Stimulated activated CD8-positive, alpha-beta memory T cell treated with anti-CD3 and anti-CD28 coated beads, Interleukin-15, amount 100 ng/mL, for 4 hours (primary cell): ENCODE measurements at regions not wholly inside any gene's neighbourhood (a gene's known extent, or its start where the extent isn't known, plus 50 kb on each side); places are given as distances from the start of the nearest gene placed in this dataset.
"Not testable (repeated sequence)": the region's sequence is repeated elsewhere in the genome, so short reads cannot be mapped to it uniquely, and the experiment has no call there.

Experiments used
- DNase-seq, 2 donors: peaks; one replicate each; pipeline ENCODE4 v3.0.0-alpha.2; 2020; ENCODE audit warnings: low read depth in 2 of 2

- no peak for DNase-seq
Measured at GRCh38 chr21:28135646-28136045, 857.0 kb downstream of the LTN1 start.

- no peak for DNase-seq
Measured at GRCh38 chr21:28133116-28133515, 859.6 kb downstream of the LTN1 start.

- DNase-seq = no peak
Measured at GRCh38 chr21:28132713-28133112, 860.0 kb downstream of the LTN1 start.

- DNase-seq = no peak
Measured at GRCh38 chr21:28127175-28127785, 865.4 kb downstream of the LTN1 start.

GRCh38 chr21:28126521-28127174, 866.0 kb downstream of the LTN1 start:
- DNase-seq = no peak

- DNase-seq = no peak
Measured at GRCh38 chr21:28124541-28124940, 868.1 kb downstream of the LTN1 start.

- no peak for DNase-seq
Measured at GRCh38 chr21:28118570-28118969, 874.1 kb downstream of the LTN1 start.

GRCh38 chr21:28114986-28115385, 877.7 kb downstream of the LTN1 start:
- DNase-seq = not testable (repeated sequence)

- DNase-seq = no peak
Measured at GRCh38 chr21:28113718-28114117, 879.0 kb downstream of the LTN1 start.

GRCh38 chr21:28112511-28112910, 880.2 kb downstream of the LTN1 start:
- no peak for DNase-seq

GRCh38 chr21:28111151-28111619, 881.5 kb downstream of the LTN1 start:
- DNase-seq = no peak

GRCh38 chr21:28110716-28111115, 882.0 kb downstream of the LTN1 start:
- DNase-seq = no peak

- DNase-seq = no peak
Measured at GRCh38 chr21:28110074-28110473, 882.6 kb downstream of the LTN1 start.

GRCh38 chr21:28106370-28106890, 886.2 kb downstream of the LTN1 start:
- no peak for DNase-seq

GRCh38 chr21:28104346-28104745, 888.3 kb downstream of the LTN1 start:
- DNase-seq = no peak

- DNase-seq = no peak
Measured at GRCh38 chr21:28100366-28100765, 892.3 kb downstream of the LTN1 start.

- DNase-seq = no peak
Measured at GRCh38 chr21:28099001-28099705, 893.5 kb downstream of the LTN1 start.

GRCh38 chr21:28091466-28091865, 901.2 kb downstream of the LTN1 start:
- no peak for DNase-seq

- no peak for DNase-seq
Measured at GRCh38 chr21:28090546-28090945, 902.1 kb downstream of the LTN1 start.

GRCh38 chr21:28089599-28090441, 902.9 kb downstream of the LTN1 start:
- DNase-seq = no peak

- no peak for DNase-seq
Measured at GRCh38 chr21:28086861-28087581, 905.7 kb downstream of the LTN1 start.
